GM12873 (cell line): ENCODE measurements at regions not wholly inside any gene's neighbourhood (a gene's known extent, or its start where the extent isn't known, plus 50 kb on each side); places are given as distances from the start of the nearest gene placed in this dataset.

ENCODE experiments used
- TF ChIP-seq, protein P1 (sequence below): IDR thresholded peaks from 2 replicates; pipeline ENCODE4 v1.5.1; 2012; ENCODE audit warnings: low read depth, mild to moderate bottlenecking, moderate library complexity, low read length, control low read depth; ENCODE audit not compliant: insufficient read depth; ENCODE audit errors: missing control alignments

GRCh38 chr4:159906517-159906916, 803.6 kb downstream of the RAPGEF2 start:
- TF ChIP-seq, protein P1, sequence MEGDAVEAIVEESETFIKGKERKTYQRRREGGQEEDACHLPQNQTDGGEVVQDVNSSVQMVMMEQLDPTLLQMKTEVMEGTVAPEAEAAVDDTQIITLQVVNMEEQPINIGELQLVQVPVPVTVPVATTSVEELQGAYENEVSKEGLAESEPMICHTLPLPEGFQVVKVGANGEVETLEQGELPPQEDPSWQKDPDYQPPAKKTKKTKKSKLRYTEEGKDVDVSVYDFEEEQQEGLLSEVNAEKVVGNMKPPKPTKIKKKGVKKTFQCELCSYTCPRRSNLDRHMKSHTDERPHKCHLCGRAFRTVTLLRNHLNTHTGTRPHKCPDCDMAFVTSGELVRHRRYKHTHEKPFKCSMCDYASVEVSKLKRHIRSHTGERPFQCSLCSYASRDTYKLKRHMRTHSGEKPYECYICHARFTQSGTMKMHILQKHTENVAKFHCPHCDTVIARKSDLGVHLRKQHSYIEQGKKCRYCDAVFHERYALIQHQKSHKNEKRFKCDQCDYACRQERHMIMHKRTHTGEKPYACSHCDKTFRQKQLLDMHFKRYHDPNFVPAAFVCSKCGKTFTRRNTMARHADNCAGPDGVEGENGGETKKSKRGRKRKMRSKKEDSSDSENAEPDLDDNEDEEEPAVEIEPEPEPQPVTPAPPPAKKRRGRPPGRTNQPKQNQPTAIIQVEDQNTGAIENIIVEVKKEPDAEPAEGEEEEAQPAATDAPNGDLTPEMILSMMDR, result no peak

DNA sequence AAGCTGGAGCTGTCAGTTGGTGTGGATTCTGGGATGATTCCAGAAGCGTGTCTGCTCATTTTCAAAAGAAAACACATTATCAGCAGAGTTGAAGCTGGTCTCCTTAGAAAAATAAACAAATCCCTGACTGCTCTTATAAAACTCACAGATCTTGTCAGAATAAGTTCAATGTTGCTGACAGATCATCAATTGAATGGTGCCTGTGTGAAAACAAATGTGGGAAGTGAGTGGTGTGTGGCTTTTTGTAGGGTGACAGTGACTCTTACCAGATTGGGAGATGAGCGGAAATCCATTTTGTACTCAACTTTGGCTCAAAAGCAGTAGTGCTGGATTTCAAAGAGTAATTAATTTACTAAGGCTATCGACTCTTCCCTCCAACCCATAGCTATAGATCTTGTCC, 807.8 kb downstream of the RAPGEF2 start:
- TF ChIP-seq, protein P1, result no peak

DNA sequence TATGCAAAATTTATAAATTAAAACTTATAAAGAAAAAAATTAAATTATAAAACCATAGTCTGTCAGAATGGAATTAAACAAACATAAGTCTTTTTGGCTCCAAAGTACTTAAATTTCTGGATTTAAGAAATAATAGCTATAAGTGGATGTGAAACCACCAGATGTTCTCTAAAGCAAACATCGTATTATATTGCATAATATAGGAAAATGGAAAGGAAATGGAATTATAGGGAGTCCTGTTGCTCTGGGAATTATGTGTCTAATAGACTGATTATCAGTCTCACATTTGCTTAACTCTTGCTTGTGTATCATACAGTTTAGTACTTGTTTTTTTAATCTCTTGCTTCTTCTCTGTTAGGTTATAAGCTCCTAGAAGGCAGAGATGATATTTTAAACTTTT, 819.2 kb downstream of the RAPGEF2 start:
- TF ChIP-seq, protein P1, result no peak

- TF ChIP-seq, protein P1, result no peak
Observed at GRCh38 chr4:159925770-159926169, 822.9 kb downstream of the RAPGEF2 start.

GRCh38 chr4:159926871-159927270, 824.0 kb downstream of the RAPGEF2 start:
- TF ChIP-seq, protein P1, result no peak

DNA sequence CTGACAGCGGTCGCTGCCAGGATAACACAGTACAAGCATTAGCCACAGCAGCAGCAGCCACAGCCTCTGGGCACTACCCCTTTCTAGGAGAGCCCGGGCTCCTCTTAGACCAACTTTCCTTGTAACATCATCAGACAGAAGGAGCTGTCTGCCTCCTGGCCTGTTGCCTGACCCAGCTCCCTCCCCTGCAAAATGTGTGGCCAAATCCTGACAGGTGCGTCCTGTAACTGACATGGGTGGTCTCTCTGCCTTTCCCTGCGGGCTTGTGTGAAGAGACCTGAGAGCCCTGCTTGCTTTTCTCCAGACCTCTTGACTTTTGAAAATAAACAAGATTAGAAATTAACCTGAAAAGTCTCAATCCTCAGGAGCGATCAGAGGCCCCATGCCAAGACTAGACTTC, 824.9 kb downstream of the RAPGEF2 start:
- TF ChIP-seq, protein P1, result no peak

DNA sequence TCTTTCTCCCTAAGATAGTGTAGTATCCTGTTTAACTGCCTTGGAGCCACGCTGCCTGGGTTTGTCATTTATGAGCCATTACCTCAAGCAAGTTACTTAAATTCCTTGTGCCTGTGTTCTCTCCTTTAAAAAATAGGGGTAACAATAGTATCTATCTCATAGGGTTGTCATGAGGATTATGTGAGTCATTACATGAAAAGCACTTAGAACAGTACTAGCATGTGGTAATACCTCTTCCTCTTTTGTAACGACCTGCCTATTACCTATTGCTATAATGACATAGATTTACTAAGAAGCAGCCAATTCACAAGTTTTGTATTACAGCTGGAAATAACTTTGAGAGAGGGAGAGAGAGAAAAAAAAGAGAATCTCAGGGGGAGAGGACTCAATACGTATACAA, 834.7 kb downstream of the RAPGEF2 start:
- TF ChIP-seq, protein P1, result no peak
